Ovary (tissue), 7 donors: ENCODE measurements at regions not wholly inside any gene's neighbourhood (a gene's known extent, or its start where the extent isn't known, plus 50 kb on each side); places are given as distances from the start of the nearest gene placed in this dataset.

Experiments used
- DNase-seq, 5 donors: peaks; one replicate each; pipeline ENCODE4 v3.0.0-alpha.2; 2019 to 2020
- H3K27ac ChIP-seq, 2 donors: fragments of 200-600 bp; one replicate each; pipeline versions ENCODE4 v1.5.1 to v1.8.0; 2019 to 2022
- H3K27me3 ChIP-seq: fragments of 200-600 bp; one replicate; pipeline ENCODE4 v1.8.0; 2022
- H3K36me3 ChIP-seq: fragments of 200-600 bp; sonication (generic); one replicate; pipeline ENCODE4 v1.5.1; 2019
- H3K4me1 ChIP-seq: one replicate; pipeline ENCODE4 v1.8.1; 2013; ENCODE audit warnings: mild to moderate bottlenecking, moderate library complexity; ENCODE audit not compliant: insufficient read depth
- H3K4me3 ChIP-seq: fragments of 200-600 bp; sonication (generic); one replicate; pipeline ENCODE4 v1.5.1; 2017
- H3K9me3 ChIP-seq, 2 donors: fragments of 200-600 bp in 1 of 2; sonication (generic) in 1 of 2; one replicate each; pipeline versions ENCODE4 v1.5.1 to v1.8.1; 2013 to 2019; ENCODE audit warnings: mild to moderate bottlenecking in 1 of 2, moderate library complexity in 1 of 2
- EP300 ChIP-seq: sonication (generic); formaldehyde crosslinking; IDR thresholded peaks from one replicate; pipeline ENCODE4 v1.6.1; 2017; ENCODE audit warnings: antibody characterized with exemption
- POLR2A ChIP-seq: fragments of 450-650 bp; IDR thresholded peaks from one replicate; pipeline ENCODE4 v1.6.1; 2017; ENCODE audit warnings: antibody characterized with exemption, mild to moderate bottlenecking, moderate library complexity
- WGBS, 3 donors: extraction: QIAGEN DNeasy Blood & Tissue Kit in 1 of 3; methylation state at CpG; one replicate each; pipeline versions ENCODE4 v1.1.5 to v1.1.7; 2013 to 2017; 5-methylcytosine and 5-hydroxymethylcytosine counted together
- intact Hi-C, 4 donors: fragments of 100-400 bp; cut with DNase I; formaldehyde crosslinking; loops; one replicate each; pipeline versions ENCODE4 v1.11.0 to v1.15.1; 2022 to 2023
- TF ChIP-seq, protein P1 (sequence below), 3 donors: fragments of 450-650 bp in 2 of 3; fragments of 200-600 bp in 1 of 3; IDR thresholded peaks; one replicate each; pipeline versions ENCODE4 v1.5.1 to v1.8.0; 2016 to 2022; ENCODE audit warnings: antibody characterized with exemption in 3 of 3, mild to moderate bottlenecking in 1 of 3
- donor health status: DM: no; HTN: no; CAD: no; lungs with moderate emphysema.
- donor health status: DM: no; HTN: no; CAD: no.
- donor health status: Bipolar disorder and iron deficiency.
- donor health status: DM: no; HTN: no; CAD: no.
- donor health status: DM: yes; HTN: yes; CAD: no.

DNA sequence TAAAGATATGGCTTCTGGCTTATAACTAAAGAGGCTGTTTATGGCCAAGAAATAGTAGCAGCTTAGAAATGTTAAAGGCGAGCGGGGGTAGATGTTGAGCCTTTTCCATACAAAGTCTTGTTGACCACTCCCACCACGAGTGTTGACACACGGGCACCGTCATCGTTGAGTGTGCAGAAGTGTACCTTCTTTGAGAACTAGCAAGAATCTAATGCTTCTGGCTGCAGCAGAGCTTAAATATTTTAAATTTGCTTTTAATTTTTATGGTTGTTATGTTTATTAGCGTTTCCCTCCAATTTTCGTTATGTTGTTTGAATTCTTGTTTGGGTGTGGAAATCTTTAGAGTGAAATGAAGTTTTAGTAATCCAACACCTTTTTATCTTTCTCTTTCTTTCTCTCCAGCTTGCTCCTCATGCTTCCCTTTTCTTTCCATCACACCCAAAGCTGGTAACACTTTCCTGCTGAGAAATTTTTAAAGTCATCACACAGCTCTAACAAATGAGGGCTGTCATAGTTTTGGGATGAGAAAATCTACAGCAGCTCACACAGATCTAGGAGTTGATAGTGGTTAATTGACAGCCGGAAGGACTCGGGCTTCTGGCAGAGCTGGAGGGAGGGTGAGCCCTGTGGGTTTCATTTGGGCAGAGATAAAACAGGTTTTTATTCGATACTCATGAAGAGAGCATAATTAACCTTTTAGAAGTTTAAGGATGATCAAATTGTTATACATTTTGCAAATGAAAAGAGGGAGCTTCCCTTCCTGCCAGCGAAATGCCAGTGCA, 120.1 kb upstream of the ZNF608 start:
- TF ChIP-seq, protein P1, sequence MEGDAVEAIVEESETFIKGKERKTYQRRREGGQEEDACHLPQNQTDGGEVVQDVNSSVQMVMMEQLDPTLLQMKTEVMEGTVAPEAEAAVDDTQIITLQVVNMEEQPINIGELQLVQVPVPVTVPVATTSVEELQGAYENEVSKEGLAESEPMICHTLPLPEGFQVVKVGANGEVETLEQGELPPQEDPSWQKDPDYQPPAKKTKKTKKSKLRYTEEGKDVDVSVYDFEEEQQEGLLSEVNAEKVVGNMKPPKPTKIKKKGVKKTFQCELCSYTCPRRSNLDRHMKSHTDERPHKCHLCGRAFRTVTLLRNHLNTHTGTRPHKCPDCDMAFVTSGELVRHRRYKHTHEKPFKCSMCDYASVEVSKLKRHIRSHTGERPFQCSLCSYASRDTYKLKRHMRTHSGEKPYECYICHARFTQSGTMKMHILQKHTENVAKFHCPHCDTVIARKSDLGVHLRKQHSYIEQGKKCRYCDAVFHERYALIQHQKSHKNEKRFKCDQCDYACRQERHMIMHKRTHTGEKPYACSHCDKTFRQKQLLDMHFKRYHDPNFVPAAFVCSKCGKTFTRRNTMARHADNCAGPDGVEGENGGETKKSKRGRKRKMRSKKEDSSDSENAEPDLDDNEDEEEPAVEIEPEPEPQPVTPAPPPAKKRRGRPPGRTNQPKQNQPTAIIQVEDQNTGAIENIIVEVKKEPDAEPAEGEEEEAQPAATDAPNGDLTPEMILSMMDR (IDR thresholded peaks at IDR 0.05) = no peak
- TF ChIP-seq EP300 (no peak), POLR2A (no peak)
- no peak overlapping the region for H3K27ac ChIP-seq
- no peaks in the 10 kb centered on the region for H3K27me3 ChIP-seq
- no peaks in the 10 kb centered on the region for H3K4me1 ChIP-seq
- DNase-seq = peak in 2 of 5 donors; percentile 19 to 31
- no peaks in the 10 kb centered on the region for H3K9me3 ChIP-seq
- H3K36me3 ChIP-seq = no peaks in the 10 kb centered on the region
- H3K4me3 ChIP-seq = peak overlapping the region; percentile 5
- 12 to 21% (median 16%) methylated on average over 12 of the region's 12 CpGs for WGBS, 3 donors
- intact Hi-C loops = no loop called here

DNA sequence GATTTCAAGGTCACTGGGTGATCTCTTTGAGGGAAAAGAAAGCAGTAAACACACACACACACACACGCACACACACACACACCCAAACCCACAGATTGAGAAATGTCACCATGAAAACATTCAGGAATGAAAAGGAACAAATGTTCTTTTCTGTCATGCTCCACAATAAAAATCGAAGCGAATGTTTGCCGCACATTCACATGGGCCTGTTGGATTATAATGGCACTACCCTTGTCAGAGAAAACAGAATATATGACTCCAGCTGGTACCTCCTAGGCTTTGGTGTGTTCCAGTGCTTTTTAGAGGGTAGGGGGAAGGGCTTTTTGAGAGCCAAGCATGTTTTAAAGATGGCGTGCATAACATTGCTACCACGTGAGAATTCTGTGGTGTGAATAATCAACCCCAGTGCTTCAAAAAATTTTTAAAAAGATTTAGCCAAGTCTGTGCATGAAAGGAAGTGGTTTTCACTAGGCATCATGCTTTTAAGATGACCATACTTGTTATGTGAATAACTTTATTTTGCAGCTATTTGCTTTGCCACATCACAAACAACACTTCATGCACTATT, 120.8 kb upstream of the ZNF608 start:
- Histone ChIP-seq H3K4me3 (no peak overlapping the region), H3K4me1 (no peaks in the 10 kb centered on the region), H3K36me3 (no peaks in the 10 kb centered on the region), H3K27me3 (no peaks in the 10 kb centered on the region), H3K9me3 (no peaks in the 10 kb centered on the region), H3K27ac (no peak overlapping the region)
- intact Hi-C loops = no loop called here
- TF ChIP-seq POLR2A (no peak), EP300 (no peak)
- TF ChIP-seq, protein P1 (IDR thresholded peaks at IDR 0.05) = no peak
- 64 to 77% (median 67%) methylated on average over 6 of the region's 6 CpGs for WGBS, 3 donors
- peak in 1 of 5 donors; percentile 10 for DNase-seq

DNA sequence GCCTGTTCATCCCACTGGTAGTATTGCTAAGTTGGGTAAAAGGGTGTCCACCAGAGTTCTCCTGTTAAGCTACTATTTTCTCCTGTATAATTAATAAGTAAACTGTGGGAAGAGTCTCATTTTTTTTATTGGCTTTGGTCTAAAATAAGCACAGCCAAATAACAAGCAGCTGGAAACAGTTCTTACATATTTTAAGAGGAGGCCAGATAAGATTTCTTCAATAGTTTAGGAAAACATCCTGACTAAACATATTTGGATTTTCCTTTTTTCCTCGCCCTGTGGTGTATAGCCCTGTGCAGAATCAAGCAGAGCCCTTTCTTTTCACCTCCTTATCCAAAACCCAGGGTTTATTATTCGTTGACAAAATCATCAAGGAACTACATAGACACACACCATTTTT, 122.2 kb upstream of the ZNF608 start:
- intact Hi-C loops = no loop called here
- TF ChIP-seq, protein P1 (IDR thresholded peaks at IDR 0.05) = no peak
- TF ChIP-seq POLR2A (no peak), EP300 (no peak)
- Histone ChIP-seq H3K27me3 (no peaks in the 10 kb centered on the region), H3K27ac (no peak overlapping the region), H3K4me3 (no peak overlapping the region), H3K36me3 (no peaks in the 10 kb centered on the region), H3K4me1 (no peaks in the 10 kb centered on the region), H3K9me3 (no peaks in the 10 kb centered on the region)
- WGBS, 3 donors = 6 to 14% (median 8%) methylated on average over 2 of the region's 2 CpGs
- DNase-seq = no peak

DNA sequence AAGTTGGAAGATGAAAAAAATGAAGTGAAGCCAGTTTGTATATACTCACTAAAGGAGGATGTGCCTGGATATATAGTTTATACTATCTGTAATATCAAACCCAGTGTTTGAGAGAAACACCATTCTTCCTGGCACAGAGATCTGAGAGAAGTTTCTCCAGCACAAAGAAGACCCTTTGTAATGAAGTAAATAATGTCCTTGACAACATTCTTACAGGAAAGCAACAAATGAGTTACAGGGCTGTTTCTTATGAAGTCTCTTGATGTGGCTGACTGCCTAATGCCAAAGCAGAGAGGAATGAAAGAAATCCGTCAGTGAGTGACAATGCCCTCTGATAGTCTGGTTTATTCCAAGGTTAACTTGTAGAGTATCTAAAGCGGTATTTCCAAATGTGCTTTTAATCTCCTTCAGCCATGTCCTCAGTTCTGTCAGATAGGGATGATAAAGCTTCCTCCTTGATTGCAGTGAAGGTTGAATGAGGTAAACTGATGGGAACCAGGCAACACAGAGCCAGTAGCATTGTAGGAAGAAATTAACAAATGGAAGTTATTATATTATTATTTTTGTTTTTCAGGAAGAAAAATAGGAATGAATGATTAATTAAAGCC, 123.1 kb upstream of the ZNF608 start:
- TF ChIP-seq, protein P1 (IDR thresholded peaks at IDR 0.05) = no peak
- TF ChIP-seq EP300 (no peak), POLR2A (no peak)
- Histone ChIP-seq H3K4me1 (no peaks in the 10 kb centered on the region), H3K9me3 (no peaks in the 10 kb centered on the region), H3K36me3 (no peaks in the 10 kb centered on the region), H3K27ac (no peak overlapping the region), H3K27me3 (no peaks in the 10 kb centered on the region), H3K4me3 (no peak overlapping the region)
- no peak for DNase-seq
- WGBS, 3 donors = 43 to 58% (median 43%) methylated on average over 2 of the region's 2 CpGs
- intact Hi-C loops = no loop called here
